Activated naive CD4-positive, alpha-beta T cell treated with anti-CD3 and anti-CD28 coated beads for 36 hours (primary cell): ENCODE measurements at regions not wholly inside any gene's neighbourhood (a gene's known extent, or its start where the extent isn't known, plus 50 kb on each side); places are given as distances from the start of the nearest gene placed in this dataset.

Experiments used
- CTCF ChIA-PET: fragments of 350-600 bp; sonication (Branson Sonifier 250); formaldehyde crosslinking; loops from one replicate; lab custom pipeline; 2021; ENCODE audit warnings: antibody characterized with exemption; lab: Charles Lee
- DNase-seq: peaks from one replicate; pipeline ENCODE4 v3.0.0-alpha.2; 2020
- H3K27ac Mint-ChIP-seq: one replicate; pipeline ENCODE4 v1.8.0; 2021; ENCODE audit warnings: mild to moderate bottlenecking, mixed read lengths
- H3K27me3 Mint-ChIP-seq: one replicate; pipeline ENCODE4 v1.8.0; 2021; ENCODE audit warnings: low read depth, mixed read lengths
- H3K36me3 Mint-ChIP-seq: one replicate; pipeline ENCODE4 v1.8.0; 2021; ENCODE audit warnings: low read depth, mixed read lengths
- H3K4me1 Mint-ChIP-seq: one replicate; pipeline ENCODE4 v1.8.0; 2021; ENCODE audit warnings: low read depth, mixed read lengths
- H3K4me3 Mint-ChIP-seq: one replicate; pipeline ENCODE4 v1.8.0; 2021; ENCODE audit warnings: mild to moderate bottlenecking, moderate library complexity, mixed read lengths
- H3K9me3 Mint-ChIP-seq: one replicate; pipeline ENCODE4 v1.8.0; 2021; ENCODE audit warnings: mixed read lengths
- intact Hi-C: fragments of 100-400 bp; cut with micrococcal nuclease; formaldehyde crosslinking; loops from one replicate; pipeline ENCODE4 v1.15.1; 2023

DNA sequence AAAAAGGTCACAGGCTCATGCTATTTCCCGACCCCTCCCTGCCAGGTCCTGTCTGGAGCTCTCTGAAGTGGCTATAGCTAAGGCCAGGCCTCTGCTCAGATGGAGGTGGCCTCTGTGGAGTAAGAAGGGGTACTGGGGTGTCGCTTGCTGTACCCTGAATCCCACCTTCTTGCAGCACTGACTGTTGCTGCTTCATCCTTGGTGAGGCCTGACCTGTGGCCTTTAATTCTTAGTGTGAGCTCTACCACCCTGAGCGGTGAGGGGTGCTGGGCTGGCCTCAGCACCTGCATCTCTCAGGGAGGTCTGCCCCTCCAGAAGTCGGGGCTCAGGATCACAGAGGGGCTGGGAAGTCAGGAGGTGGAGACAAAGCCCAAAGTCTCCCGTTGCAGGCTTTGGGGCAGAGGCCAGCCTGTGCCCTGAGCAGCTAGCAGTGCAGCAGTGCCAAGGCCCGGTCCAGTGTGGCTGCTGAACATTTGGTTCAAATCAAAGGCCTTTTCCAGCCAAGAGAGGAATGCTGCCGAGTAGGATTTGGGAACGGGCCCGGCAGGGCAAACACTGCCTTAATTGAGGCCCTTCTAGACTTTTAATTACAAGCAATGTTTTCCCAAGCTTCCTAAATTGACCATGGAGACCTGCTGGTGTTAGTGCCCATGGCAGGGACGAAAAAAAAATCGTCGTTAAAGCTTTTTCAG, 133.5 kb upstream of the HAAO start:
- intact Hi-C loops = loop anchor here (5.0 kb wide), 1 partner anchor 99 kb away; no protein-coding TSS in a partner anchor
- no peak overlapping the region for H3K27ac Mint-ChIP-seq

DNA sequence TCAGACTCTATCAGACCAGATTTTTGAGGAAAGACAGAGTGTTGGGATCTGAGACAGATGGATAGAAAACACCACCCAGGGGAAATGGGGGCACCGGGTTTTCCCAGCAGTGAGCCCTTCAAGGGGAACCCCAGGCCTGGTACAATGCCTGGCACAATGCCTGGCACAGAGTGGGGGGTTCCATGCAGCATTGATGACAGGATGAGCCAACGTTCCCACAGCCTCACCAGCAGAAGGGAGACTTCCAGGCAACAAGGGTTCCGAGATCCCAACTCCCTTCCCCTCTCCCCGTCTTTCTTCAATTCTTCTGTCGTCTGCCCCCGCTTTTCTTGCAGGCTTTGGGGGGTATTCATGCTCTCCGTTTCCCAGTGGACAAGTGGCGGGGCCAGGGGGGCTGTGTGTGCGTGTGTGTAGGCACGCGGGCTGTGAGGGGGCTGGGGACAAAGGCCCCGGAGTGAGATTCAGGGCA, 132.1 kb upstream of the HAAO start:
- Mint-ChIP-seq H3K36me3 (no peaks in the 10 kb centered on the region), H3K4me1 (no peaks in the 10 kb centered on the region), H3K4me3 (no peak overlapping the region), H3K27ac (no peak overlapping the region), H3K27me3 (no peaks in the 10 kb centered on the region), H3K9me3 (no peaks in the 10 kb centered on the region)
- intact Hi-C loops = no loop called here
- CTCF ChIA-PET = interaction anchor here (0.9 to 1.4 kb wide), 2 partner anchors 65 to 96 kb away, joined by 3 to 4 read pairs; no protein-coding TSS in a partner anchor
- no peak for DNase-seq

More for the DNA sequence above, 133.5 kb upstream of the HAAO start:
- H3K27me3 Mint-ChIP-seq = no peaks in the 10 kb centered on the region
- no peaks in the 10 kb centered on the region for H3K36me3 Mint-ChIP-seq
- CTCF ChIA-PET = interaction anchor here (0.8 kb wide), 1 partner anchor 26 kb away, joined by 3 read pairs; no protein-coding TSS in a partner anchor
- no peaks in the 10 kb centered on the region for H3K4me1 Mint-ChIP-seq
- no peak for DNase-seq
- no peaks in the 10 kb centered on the region for H3K9me3 Mint-ChIP-seq
- no peak overlapping the region for H3K4me3 Mint-ChIP-seq

DNA sequence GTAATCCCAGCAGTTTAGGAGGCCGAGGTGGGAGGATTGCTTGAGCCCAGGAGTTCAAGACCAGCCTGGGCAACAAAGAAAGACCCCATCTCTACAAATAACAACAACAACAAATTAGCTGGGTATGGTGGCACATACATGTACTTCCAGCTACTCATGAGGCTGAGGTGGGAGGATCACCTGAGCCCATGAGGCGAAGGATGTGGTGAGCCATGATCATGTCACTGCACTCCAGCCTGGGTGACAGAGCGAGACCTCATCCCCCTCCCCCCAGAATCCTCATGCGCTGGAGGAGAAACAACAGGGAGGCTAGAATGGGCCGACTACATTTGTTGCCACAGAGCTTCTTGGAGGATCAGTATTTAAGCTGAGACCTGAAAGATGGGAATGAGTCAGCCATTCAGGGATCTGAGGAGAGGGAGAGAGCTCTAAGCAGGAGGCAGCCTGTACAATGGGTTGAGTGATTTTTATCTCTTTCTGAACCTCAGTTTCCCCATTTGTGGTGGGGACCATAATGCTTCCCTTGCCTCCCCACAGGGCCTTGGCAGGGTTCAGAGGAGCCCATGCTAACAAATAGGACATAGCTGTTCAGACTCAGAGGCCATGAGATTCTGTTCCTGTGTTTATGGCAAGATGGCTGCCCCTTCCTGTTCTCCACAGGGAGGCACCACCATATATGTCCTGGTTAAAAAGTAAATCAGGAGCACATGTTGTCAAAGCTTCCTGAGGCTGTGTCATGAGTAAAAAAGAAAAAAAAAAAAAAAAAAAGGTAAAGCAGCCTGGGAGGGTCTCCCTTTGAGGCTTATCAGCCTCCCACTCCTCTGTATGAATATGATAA, 131.4 kb upstream of the HAAO start:
- no peaks in the 10 kb centered on the region for H3K36me3 Mint-ChIP-seq
- no peak overlapping the region for H3K4me3 Mint-ChIP-seq
- CTCF ChIA-PET = interaction anchor here (0.6 to 1.4 kb wide), 3 partner anchors 64 to 597 kb away, joined by 3 to 4 read pairs (median 3); no protein-coding TSS in a partner anchor
- intact Hi-C loops = no loop called here
- no peaks in the 10 kb centered on the region for H3K27me3 Mint-ChIP-seq
- H3K27ac Mint-ChIP-seq = no peak overlapping the region
- no peak for DNase-seq
- no peaks in the 10 kb centered on the region for H3K9me3 Mint-ChIP-seq
- no peaks in the 10 kb centered on the region for H3K4me1 Mint-ChIP-seq

DNA sequence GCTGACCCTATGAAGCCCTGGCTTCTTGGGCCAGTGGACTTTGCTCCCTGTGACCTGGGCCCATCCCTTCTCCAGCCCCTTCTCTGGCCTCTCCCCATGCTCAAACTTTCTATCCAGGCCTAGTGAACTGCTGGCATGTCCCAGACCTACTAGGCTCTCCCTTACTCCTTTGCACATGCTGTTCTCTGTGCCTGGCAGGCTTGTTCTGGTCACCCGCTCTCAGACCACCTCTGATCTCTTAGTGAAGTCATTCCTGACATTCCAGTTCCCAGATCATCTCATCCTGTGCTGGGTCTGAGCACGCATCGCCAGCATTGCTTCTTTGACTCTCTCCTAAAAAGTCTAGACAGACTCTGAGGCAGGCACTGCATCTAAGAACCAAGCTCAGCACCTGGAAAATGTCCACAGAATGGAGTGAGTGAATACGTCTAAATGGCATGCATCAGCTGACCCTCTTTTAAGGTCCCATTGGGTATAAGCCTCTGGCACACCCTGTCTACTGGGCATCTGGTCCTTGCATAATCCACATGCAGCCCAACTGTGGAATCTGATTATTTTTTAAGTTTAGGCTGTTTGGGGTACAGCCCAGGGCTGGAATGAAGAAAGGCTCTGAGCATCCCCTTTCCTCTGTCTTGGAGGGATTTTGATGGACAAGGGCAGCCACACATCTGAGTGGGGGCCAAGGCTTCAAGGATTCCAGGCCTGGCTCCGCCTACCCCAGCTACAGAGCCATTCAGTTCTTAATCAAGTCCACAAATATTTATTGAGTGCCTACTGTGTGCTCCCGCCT, 130.6 kb upstream of the HAAO start:
- intact Hi-C loops = no loop called here
- Mint-ChIP-seq H3K4me3 (no peak overlapping the region), H3K36me3 (no peaks in the 10 kb centered on the region), H3K27me3 (no peaks in the 10 kb centered on the region), H3K27ac (no peak overlapping the region), H3K4me1 (no peaks in the 10 kb centered on the region), H3K9me3 (no peaks in the 10 kb centered on the region)
- CTCF ChIA-PET = interaction anchor here (0.6 to 1.4 kb wide), 3 partner anchors 24 to 95 kb away, joined by 3 to 4 read pairs (median 3); no protein-coding TSS in a partner anchor
- DNase-seq = no peak

DNA sequence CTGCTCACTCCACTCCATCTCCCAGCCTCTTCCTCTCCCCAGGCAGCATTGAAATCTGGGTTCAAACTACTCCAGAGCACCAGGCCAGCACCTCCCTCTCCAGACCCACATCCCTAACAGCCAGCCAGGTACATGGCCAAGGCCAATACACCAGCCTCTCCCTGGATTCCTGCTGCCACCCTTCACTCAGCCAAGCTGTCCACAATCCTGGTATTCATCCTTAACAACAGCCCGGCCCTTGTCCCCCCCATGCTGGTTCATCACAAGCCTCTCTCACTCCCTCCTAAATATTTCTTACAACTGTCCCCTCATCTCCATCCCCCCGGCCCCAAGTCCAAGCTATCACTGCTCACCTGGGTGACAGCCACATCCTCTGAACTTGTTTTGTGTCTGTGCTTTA, 129.9 kb upstream of the HAAO start:
- Mint-ChIP-seq H3K4me1 (no peaks in the 10 kb centered on the region), H3K27me3 (no peaks in the 10 kb centered on the region), H3K4me3 (no peak overlapping the region), H3K36me3 (no peaks in the 10 kb centered on the region), H3K27ac (no peak overlapping the region), H3K9me3 (no peaks in the 10 kb centered on the region)
- DNase-seq = no peak
- intact Hi-C loops = no loop called here
- CTCF ChIA-PET = interaction anchor here (0.6 kb wide), 1 partner anchor 23 kb away, joined by 3 read pairs; no protein-coding TSS in a partner anchor

DNA sequence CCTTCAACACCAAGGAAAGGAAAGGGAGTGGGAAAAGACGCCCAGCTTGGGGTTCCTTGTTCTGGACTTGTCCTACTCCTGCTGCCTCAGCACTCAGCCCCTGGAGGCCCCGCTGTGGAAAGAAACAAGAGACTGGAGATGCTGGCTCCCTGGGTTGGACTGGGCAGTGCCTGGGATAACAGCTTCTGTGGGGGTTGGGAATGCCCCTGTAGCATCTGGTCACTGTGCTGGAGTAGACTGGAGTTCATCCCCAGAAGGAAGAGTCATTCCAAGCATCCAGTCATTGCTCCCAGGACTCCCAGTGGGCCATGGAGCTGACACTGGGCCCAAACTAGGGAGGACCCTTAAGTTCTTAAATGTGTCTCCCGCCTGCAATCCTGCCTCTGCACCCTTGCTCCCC, 129.3 kb upstream of the HAAO start:
- Mint-ChIP-seq H3K36me3 (no peaks in the 10 kb centered on the region), H3K27ac (no peak overlapping the region), H3K4me1 (no peaks in the 10 kb centered on the region), H3K27me3 (no peaks in the 10 kb centered on the region), H3K9me3 (no peaks in the 10 kb centered on the region), H3K4me3 (no peak overlapping the region)
- CTCF ChIA-PET = interaction anchor here (1.2 to 1.4 kb wide), 2 partner anchors 62 to 658 kb away, joined by 3 read pairs; no protein-coding TSS in a partner anchor
- no peak for DNase-seq
- intact Hi-C loops = no loop called here

DNA sequence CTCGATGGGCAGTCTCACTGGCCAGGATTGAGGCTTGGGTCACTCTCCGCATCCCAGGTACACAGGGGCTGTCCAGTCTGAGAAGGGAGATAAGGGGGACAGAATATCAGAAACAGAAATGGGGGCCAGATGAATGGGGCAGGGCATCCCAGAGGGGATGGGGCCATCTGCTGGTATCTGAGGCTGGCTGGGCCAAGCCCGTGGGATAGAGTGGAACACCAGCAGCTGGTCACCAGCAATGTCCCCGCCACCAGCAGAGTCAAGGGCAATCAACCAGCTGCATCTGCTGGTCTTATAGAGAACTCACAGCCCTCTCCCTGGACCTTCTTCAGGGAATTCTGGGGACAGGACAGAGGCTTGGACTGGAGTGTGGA, 128.8 kb upstream of the HAAO start:
- intact Hi-C loops = no loop called here
- DNase-seq = no peak
- no peaks in the 10 kb centered on the region for H3K36me3 Mint-ChIP-seq
- no peaks in the 10 kb centered on the region for H3K27me3 Mint-ChIP-seq
- no peaks in the 10 kb centered on the region for H3K9me3 Mint-ChIP-seq
- no peaks in the 10 kb centered on the region for H3K4me1 Mint-ChIP-seq
- no peak overlapping the region for H3K4me3 Mint-ChIP-seq
- no peak overlapping the region for H3K27ac Mint-ChIP-seq
- CTCF ChIA-PET = interaction anchor here (1.2 to 1.4 kb wide), 2 partner anchors 62 to 658 kb away, joined by 3 read pairs; no protein-coding TSS in a partner anchor

DNA sequence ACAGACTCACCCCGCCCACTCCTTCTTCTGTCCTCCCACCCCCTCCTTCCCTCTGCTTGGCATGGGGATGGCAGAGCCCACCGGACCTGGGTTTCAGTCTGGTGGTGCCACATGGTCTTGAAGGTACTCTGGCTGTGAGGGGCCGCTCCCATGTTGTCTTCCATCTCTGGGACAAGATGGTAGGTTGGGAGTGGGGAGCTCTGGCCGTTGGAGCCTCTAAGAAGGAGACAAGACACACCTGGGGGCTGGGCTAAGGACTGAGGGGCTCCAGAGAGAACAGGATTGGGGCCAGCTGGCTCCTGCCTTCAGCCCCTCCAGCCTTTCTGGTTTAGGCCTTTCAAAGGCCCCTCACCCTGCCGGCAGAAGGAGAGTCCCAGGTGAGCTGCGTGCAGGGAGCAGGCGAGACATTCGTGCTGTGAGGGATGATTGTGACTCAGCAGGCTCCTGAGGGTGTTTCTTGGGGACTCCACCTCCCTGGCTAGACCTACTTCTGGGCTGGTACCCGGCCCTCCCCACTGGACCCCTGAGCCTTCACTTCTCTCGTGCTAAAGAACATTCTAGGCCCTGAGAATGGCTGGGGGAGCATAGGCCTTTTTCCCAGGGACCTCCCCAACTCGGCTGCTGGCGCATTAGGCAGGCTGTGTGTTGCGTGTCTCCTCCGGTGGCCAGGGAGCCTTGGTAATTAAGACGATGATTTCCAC, 128.2 kb upstream of the HAAO start:
- no peaks in the 10 kb centered on the region for H3K36me3 Mint-ChIP-seq
- intact Hi-C loops = no loop called here
- no peak overlapping the region for H3K27ac Mint-ChIP-seq
- no peaks in the 10 kb centered on the region for H3K4me1 Mint-ChIP-seq
- no peak overlapping the region for H3K4me3 Mint-ChIP-seq
- no peak for DNase-seq
- no peaks in the 10 kb centered on the region for H3K27me3 Mint-ChIP-seq
- CTCF ChIA-PET = interaction anchor here (1.2 to 1.4 kb wide), 2 partner anchors 61 to 659 kb away, joined by 3 read pairs; no protein-coding TSS in a partner anchor
- no peaks in the 10 kb centered on the region for H3K9me3 Mint-ChIP-seq

DNA sequence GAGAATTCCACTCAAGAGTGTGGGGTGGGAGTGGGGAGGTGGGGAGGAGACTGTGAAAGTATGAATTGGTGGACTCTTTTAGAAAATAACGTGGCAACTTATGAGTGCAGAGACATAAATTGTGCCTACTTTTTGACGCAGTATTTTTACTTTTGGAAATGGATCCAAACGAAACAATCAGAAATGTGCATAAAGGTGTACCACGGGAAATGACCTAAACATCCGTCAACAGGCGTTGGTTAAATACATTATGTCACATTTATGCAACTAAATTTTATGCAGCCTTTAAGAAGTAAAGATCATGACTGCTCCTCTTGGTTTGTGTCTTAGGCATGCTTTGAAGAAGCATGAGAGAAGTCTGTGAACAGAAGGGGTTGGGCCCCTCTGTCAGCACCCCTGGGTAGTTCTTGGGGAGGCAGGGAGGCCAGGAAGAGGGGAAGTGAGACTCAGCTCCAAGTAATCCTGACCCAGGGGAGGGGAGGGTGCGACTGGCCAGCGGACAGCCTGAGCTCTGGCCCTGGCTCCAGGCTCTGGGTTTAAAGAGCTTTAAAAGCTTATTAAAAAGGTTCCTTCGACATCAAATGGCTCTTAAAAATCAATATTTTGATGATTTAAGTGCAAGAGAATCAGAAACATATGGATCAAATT, 126.4 kb upstream of the HAAO start:
- no peaks in the 10 kb centered on the region for H3K36me3 Mint-ChIP-seq
- no peaks in the 10 kb centered on the region for H3K4me1 Mint-ChIP-seq
- intact Hi-C loops = no loop called here
- no peak for DNase-seq
- H3K9me3 Mint-ChIP-seq = no peaks in the 10 kb centered on the region
- no peak overlapping the region for H3K4me3 Mint-ChIP-seq
- CTCF ChIA-PET = interaction anchor here (0.9 kb wide), 1 partner anchor 61 kb away, joined by 3 read pairs; no protein-coding TSS in a partner anchor
- H3K27me3 Mint-ChIP-seq = no peaks in the 10 kb centered on the region
- no peak overlapping the region for H3K27ac Mint-ChIP-seq

DNA sequence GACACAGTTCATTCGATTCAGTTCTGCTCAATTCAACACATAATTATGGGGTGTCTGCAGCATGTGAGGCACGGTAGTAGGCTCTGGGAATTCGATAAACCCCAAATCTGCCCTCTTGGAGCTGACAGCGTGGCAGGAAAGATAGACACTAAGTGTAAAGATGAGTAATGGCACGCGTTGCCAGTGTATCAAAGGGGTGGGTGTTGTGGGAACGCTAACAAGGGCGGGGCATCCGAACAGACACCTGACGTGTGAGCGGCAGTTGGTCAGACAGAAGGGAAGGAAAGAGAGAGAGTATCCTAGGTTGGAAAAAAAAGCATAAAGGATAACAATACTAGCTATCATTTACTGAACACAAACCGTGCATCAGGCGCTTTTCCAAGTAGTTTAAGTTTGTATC, 125.7 kb upstream of the HAAO start:
- Mint-ChIP-seq H3K36me3 (no peaks in the 10 kb centered on the region), H3K4me1 (peaks cover 3% of the 10 kb centered on the region), H3K9me3 (no peaks in the 10 kb centered on the region), H3K4me3 (no peak overlapping the region), H3K27me3 (no peaks in the 10 kb centered on the region), H3K27ac (no peak overlapping the region)
- CTCF ChIA-PET = no interaction called here
- intact Hi-C loops = no loop called here
- no peak for DNase-seq

DNA sequence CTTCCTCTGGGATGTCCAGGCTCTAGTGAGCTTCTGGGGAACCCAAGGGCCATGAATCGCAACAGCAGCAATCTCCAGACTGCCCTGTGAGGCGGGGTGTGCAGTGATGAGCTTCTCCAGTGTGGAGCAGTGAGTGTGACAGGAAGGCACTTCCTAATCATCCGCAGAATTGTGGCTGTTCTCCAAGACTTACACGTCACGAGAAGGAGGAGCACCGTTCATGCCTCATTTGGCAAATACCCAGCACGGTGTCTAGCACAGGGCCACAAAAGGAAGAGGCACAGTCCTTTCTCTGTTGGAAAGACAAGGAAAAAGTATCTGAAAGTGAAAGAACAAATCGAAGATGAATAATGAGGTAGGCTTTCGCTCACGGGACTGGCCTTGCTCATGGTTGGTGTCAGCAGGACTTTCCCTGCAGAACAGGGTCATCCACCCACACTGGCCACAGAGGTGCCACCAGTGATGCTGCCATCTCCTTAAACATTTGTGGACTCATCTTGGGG, 125.1 kb upstream of the HAAO start:
- intact Hi-C loops = no loop called here
- no peak overlapping the region for H3K4me3 Mint-ChIP-seq

More for the DNA sequence above, 125.1 kb upstream of the HAAO start:
- H3K9me3 Mint-ChIP-seq = no peaks in the 10 kb centered on the region
- H3K27ac Mint-ChIP-seq = no peak overlapping the region
- H3K4me1 Mint-ChIP-seq = peaks cover 6% of the 10 kb centered on the region
- DNase-seq = peak; percentile 26
- CTCF ChIA-PET = no interaction called here
- no peaks in the 10 kb centered on the region for H3K27me3 Mint-ChIP-seq
- H3K36me3 Mint-ChIP-seq = no peaks in the 10 kb centered on the region
